ENCODE measurements at regions not wholly inside any gene's neighbourhood (a gene's known extent, or its start where the extent isn't known, plus 50 kb on each side); places are given as distances from the start of the nearest gene placed in this dataset.

GRCh38 chr2:49772299-49772970 is 618.1 kb upstream of the FSHR start:
- no peaks in the 10 kb centered on the region for H3K36me3 ChIP-seq
- no peak overlapping the region for H3K4me3 ChIP-seq
- H3K9me3 ChIP-seq: no peaks in the 10 kb centered on the region
- H3K27me3 ChIP-seq (replicated peaks; ENCODE audit: insufficient read depth): no peaks in the 10 kb centered on the region
- no peak for TF ChIP-seq POLR2A (IDR thresholded peaks at IDR 0.05)
- TF ChIP-seq POLR2AphosphoS5 (IDR thresholded peaks at IDR 0.05): no peak
- no peak for TF ChIP-seq CTCF (IDR thresholded peaks at IDR 0.05)
- DNase-seq (ENCODE audit: low spot score): no peak
- intact Hi-C loops (cut with DNase I): no loop called here
- no peak overlapping the region for H3K27ac ChIP-seq
- H3K4me1 ChIP-seq (replicated peaks): no peaks in the 10 kb centered on the region
- WGBS: 96% methylated on average over 10 of the region's 10 CpGs

GRCh38 chr2:49770919-49771318 is 616.6 kb upstream of the FSHR start:
- WGBS: 96% methylated on average over 4 of the region's 4 CpGs
- H3K27me3 ChIP-seq (replicated peaks; ENCODE audit: insufficient read depth): no peaks in the 10 kb centered on the region
- no peaks in the 10 kb centered on the region for H3K36me3 ChIP-seq
- H3K9me3 ChIP-seq: no peaks in the 10 kb centered on the region
- H3K4me3 ChIP-seq: no peak overlapping the region
- no peak overlapping the region for H3K27ac ChIP-seq
- intact Hi-C loops (cut with DNase I): no loop called here
- TF ChIP-seq CTCF (IDR thresholded peaks at IDR 0.05): peak in 3 of 4 experiments; percentile 13 to 38 (median 28)
- no peak for TF ChIP-seq POLR2A (IDR thresholded peaks at IDR 0.05)
- DNase-seq (ENCODE audit: low spot score): no peak
- H3K4me1 ChIP-seq (replicated peaks): no peaks in the 10 kb centered on the region

- DNase-seq (ENCODE audit: low spot score): no peak
- Histone ChIP-seq H3K9me3 (no peaks in the 10 kb centered on the region), H3K27me3 (replicated peaks; ENCODE audit: insufficient read depth) (no peaks in the 10 kb centered on the region), H3K27ac (no peak overlapping the region), H3K36me3 (no peaks in the 10 kb centered on the region), H3K4me1 (replicated peaks) (no peaks in the 10 kb centered on the region), H3K4me3 (no peak overlapping the region)
- TF ChIP-seq CTCF (IDR thresholded peaks at IDR 0.05): no peak
- no peak for TF ChIP-seq POLR2AphosphoS5 (IDR thresholded peaks at IDR 0.05)
- TF ChIP-seq POLR2A (IDR thresholded peaks at IDR 0.05): no peak
- intact Hi-C loops (cut with DNase I): no loop called here
- 63% methylated on average over 3 of the region's 3 CpGs for WGBS
Observed at GRCh38 chr2:49767316-49767715, 613.0 kb upstream of the FSHR start.

GRCh38 chr2:49755777-49756176 is 601.5 kb upstream of the FSHR start:
- H3K27ac ChIP-seq: no peak overlapping the region
- DNase-seq (ENCODE audit: low spot score): no peak
- H3K4me3 ChIP-seq: no peak overlapping the region
- no peaks in the 10 kb centered on the region for H3K4me1 ChIP-seq (replicated peaks)
- WGBS: 94% methylated on average over 3 of the region's 3 CpGs
- intact Hi-C loops (cut with DNase I): no loop called here
- TF ChIP-seq CTCF (IDR thresholded peaks at IDR 0.05): no peak
- TF ChIP-seq POLR2A (IDR thresholded peaks at IDR 0.05): no peak
- TF ChIP-seq POLR2AphosphoS5 (IDR thresholded peaks at IDR 0.05): no peak
- no peaks in the 10 kb centered on the region for H3K27me3 ChIP-seq (replicated peaks; ENCODE audit: insufficient read depth)
- H3K9me3 ChIP-seq: no peaks in the 10 kb centered on the region
- H3K36me3 ChIP-seq: no peaks in the 10 kb centered on the region

GRCh38 chr2:49754381-49754780 is 600.1 kb upstream of the FSHR start:
- WGBS: 92% methylated on average over 3 of the region's 3 CpGs
- intact Hi-C loops (cut with DNase I): no loop called here
- DNase-seq (ENCODE audit: low spot score): no peak
- Histone ChIP-seq H3K4me1 (replicated peaks) (no peaks in the 10 kb centered on the region), H3K36me3 (no peaks in the 10 kb centered on the region), H3K27ac (no peak overlapping the region), H3K4me3 (no peak overlapping the region), H3K9me3 (no peaks in the 10 kb centered on the region), H3K27me3 (replicated peaks; ENCODE audit: insufficient read depth) (no peaks in the 10 kb centered on the region)
- TF ChIP-seq CTCF (IDR thresholded peaks at IDR 0.05): no peak
- no peak for TF ChIP-seq POLR2AphosphoS5 (IDR thresholded peaks at IDR 0.05)
- TF ChIP-seq POLR2A (IDR thresholded peaks at IDR 0.05): no peak
